LHCN-M2 (cell line): ENCODE measurements at regions not wholly inside any gene's neighbourhood (a gene's known extent, or its start where the extent isn't known, plus 50 kb on each side); places are given as distances from the start of the nearest gene placed in this dataset.

Source experiments
- DNase-seq: peaks from one replicate; pipeline ENCODE4 v3.0.0-alpha.2; 2012; ENCODE audit warnings: low read depth

- no peak for DNase-seq
Measured at GRCh38 chr18:78722386-78722785, 257.2 kb upstream of the SALL3 start.

GRCh38 chr18:78722929-78723710 is 256.5 kb upstream of the SALL3 start:
- DNase-seq = no peak

GRCh38 chr18:78724214-78724914 is 255.3 kb upstream of the SALL3 start:
- DNase-seq = no peak

GRCh38 chr18:78725426-78725825 is 254.2 kb upstream of the SALL3 start:
- DNase-seq = no peak

- DNase-seq = no peak
Measured at GRCh38 chr18:78726326-78727056, 253.1 kb upstream of the SALL3 start.

GRCh38 chr18:78727057-78727739 is 252.4 kb upstream of the SALL3 start:
- DNase-seq = no peak

- DNase-seq = no peak
Measured at GRCh38 chr18:78727877-78728783, 251.5 kb upstream of the SALL3 start.

- DNase-seq = no peak
Measured at GRCh38 chr18:78728784-78729467, 250.7 kb upstream of the SALL3 start.

GRCh38 chr18:78730546-78730945 is 249.1 kb upstream of the SALL3 start:
- DNase-seq = no peak

- no peak for DNase-seq
Measured at GRCh38 chr18:78731016-78731397, 248.6 kb upstream of the SALL3 start.

GRCh38 chr18:78731398-78732032 is 248.1 kb upstream of the SALL3 start:
- DNase-seq = no peak

GRCh38 chr18:78732273-78733210 is 247.1 kb upstream of the SALL3 start:
- no peak for DNase-seq

GRCh38 chr18:78733762-78734613 is 245.6 kb upstream of the SALL3 start:
- no peak for DNase-seq

GRCh38 chr18:78734614-78734945 is 245.0 kb upstream of the SALL3 start:
- DNase-seq = no peak

GRCh38 chr18:78735131-78736014 is 244.2 kb upstream of the SALL3 start:
- no peak for DNase-seq

GRCh38 chr18:78736015-78736690 is 243.5 kb upstream of the SALL3 start:
- DNase-seq = no peak
